ENCODE measurements at regions not wholly inside any gene's neighbourhood (a gene's known extent, or its start where the extent isn't known, plus 50 kb on each side); places are given as distances from the start of the nearest gene placed in this dataset.

DNA sequence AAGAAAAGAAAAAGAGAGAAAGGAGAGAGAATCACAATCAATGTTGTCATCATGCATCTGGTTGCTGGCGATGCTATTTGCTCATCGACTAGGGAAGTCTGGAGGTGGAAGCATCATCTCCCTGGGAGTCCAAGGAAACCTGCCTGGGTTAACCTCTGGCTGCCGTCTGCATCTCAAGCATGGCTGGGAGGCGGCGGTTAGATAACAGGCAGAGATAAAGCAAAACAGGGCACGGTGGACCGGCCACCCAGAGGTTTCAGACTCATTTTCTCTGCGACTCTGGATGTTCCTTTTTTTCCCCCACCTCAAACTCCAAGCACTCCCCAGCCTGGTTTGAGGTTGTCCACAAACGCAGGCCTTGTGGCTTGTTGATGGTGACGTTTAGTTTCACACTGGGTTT is 161.2 kb downstream of the ENGASE start:
- intact Hi-C loops (cut with DNase I) = no loop called here
- H3K4me1 ChIP-seq = no peaks in the 10 kb centered on the region
- H3K36me3 ChIP-seq (replicated peaks in 1 of 2; ENCODE audit: insufficient read depth in 1 of 2, low read depth in 2 of 2) = no peaks in the 10 kb centered on the region
- H3K27me3 ChIP-seq = no peaks in the 10 kb centered on the region
- no peak overlapping the region for H3K27ac ChIP-seq
- no peak for TF ChIP-seq POLR2A (IDR thresholded peaks at IDR 0.05)
- TF ChIP-seq, protein P1, sequence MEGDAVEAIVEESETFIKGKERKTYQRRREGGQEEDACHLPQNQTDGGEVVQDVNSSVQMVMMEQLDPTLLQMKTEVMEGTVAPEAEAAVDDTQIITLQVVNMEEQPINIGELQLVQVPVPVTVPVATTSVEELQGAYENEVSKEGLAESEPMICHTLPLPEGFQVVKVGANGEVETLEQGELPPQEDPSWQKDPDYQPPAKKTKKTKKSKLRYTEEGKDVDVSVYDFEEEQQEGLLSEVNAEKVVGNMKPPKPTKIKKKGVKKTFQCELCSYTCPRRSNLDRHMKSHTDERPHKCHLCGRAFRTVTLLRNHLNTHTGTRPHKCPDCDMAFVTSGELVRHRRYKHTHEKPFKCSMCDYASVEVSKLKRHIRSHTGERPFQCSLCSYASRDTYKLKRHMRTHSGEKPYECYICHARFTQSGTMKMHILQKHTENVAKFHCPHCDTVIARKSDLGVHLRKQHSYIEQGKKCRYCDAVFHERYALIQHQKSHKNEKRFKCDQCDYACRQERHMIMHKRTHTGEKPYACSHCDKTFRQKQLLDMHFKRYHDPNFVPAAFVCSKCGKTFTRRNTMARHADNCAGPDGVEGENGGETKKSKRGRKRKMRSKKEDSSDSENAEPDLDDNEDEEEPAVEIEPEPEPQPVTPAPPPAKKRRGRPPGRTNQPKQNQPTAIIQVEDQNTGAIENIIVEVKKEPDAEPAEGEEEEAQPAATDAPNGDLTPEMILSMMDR (IDR thresholded peaks at IDR 0.05) = no peak
- no peaks in the 10 kb centered on the region for H3K9me3 ChIP-seq
- WGBS, 2 donors = 31 to 46% methylated on average over 10 of the region's 10 CpGs
- no peak for DNase-seq
- ATAC-seq = no peak
- H3K4me3 ChIP-seq = no peak overlapping the region

DNA sequence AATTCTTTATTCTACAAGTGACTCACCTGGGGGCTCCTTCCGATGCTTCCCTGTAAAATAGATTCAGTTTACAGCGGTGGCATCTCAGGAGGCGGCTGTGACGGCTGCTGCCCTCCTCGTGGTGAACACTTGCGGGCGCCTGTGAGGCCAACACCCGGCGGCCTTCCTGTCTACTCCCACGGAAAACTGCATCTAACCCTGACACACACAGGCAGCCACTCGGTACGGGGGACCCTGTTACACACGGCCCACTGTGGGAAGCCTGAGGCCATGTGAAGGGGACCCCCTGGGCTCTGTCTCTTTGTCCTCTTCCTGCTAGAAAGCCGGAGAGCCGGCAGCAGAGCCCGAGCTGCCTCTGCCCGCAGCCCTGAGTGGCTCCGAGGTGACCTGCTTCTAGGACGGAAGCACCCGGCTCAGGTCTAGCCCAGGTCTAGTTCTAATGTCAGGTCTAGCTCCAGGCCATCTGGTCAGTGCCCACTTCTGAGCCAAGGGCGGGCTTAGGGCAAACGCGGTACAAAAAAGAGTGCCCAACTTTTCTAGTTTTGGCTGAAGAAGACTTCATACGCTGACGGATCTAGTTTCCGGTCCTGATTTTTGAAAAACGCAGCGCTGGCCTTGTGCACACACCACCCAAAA is 159.4 kb downstream of the ENGASE start:
- no peak overlapping the region for H3K27ac ChIP-seq
- no peaks in the 10 kb centered on the region for H3K36me3 ChIP-seq (replicated peaks in 1 of 2; ENCODE audit: insufficient read depth in 1 of 2, low read depth in 2 of 2)
- WGBS, 2 donors = 71 to 79% methylated on average over 20 to 26 of the region's 28 CpGs
- no peak for TF ChIP-seq POLR2A (IDR thresholded peaks at IDR 0.05)
- TF ChIP-seq, protein P1 (IDR thresholded peaks at IDR 0.05) = no peak
- DNase-seq (no peak), ATAC-seq (no peak)
- H3K9me3 ChIP-seq = no peaks in the 10 kb centered on the region
- no peak overlapping the region for H3K4me3 ChIP-seq
- intact Hi-C loops (cut with DNase I) = no loop called here
- H3K4me1 ChIP-seq = no peaks in the 10 kb centered on the region
- H3K27me3 ChIP-seq = no peaks in the 10 kb centered on the region

DNA sequence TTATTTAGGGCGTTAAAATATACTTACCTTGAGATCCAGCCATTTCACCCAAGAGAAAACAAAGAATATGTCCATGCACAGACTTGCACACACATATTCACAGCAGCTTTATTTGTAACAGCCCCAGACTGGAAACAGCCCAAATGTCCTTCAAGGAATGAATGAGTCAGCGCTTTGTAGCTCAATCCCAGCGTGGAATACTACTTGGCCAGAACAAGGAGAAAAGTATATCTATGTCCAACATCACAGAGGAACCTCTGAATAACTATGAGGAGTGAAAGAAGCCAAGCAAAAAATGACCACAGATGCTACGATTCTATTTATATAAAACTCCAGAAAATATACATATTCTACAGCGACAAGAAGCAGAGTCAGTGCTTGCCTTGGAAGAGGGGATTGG is 158.3 kb downstream of the ENGASE start:
- intact Hi-C loops (cut with DNase I) = no loop called here
- no peaks in the 10 kb centered on the region for H3K27me3 ChIP-seq
- no peak for ATAC-seq
- H3K27ac ChIP-seq = no peak overlapping the region
- no peak overlapping the region for H3K4me3 ChIP-seq
- WGBS, 2 donors = 75 to 77% methylated on average over 5 of the region's 5 CpGs
- no peaks in the 10 kb centered on the region for H3K4me1 ChIP-seq
- H3K36me3 ChIP-seq (replicated peaks in 1 of 2; ENCODE audit: insufficient read depth in 1 of 2, low read depth in 2 of 2) = no peaks in the 10 kb centered on the region
- no peak for TF ChIP-seq POLR2A (IDR thresholded peaks at IDR 0.05)
- TF ChIP-seq, protein P1 (IDR thresholded peaks at IDR 0.05) = no peak
- H3K9me3 ChIP-seq = no peaks in the 10 kb centered on the region
- no peak for DNase-seq

DNA sequence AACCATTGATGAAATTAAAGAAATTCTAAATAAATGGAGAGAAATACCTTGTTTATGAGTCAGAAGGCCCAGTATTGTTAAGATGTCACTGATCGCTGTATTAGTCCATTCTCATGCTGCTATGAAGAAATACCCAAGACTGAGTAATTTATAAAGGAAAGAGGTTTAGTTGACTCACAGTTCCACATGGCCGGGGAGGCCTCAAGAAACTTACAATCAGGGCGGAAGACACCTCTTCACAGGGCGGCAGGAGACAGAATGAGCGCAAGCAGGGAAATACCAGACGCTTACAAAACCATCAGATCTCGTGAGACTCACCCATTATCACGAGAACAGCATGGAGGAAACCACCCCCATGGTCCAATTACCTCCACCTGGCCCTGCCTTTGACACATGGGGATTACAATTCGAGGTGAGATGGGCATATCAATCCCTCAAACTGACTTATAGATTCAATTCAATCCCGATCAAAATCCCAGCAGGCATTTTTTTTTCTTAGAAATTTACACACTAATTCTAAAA is 157.2 kb downstream of the ENGASE start:
- ATAC-seq (no peak), DNase-seq (no peak)
- Histone ChIP-seq H3K9me3 (no peaks in the 10 kb centered on the region), H3K36me3 (replicated peaks in 1 of 2; ENCODE audit: insufficient read depth in 1 of 2, low read depth in 2 of 2) (no peaks in the 10 kb centered on the region), H3K4me1 (no peaks in the 10 kb centered on the region), H3K27ac (no peak overlapping the region), H3K4me3 (no peak overlapping the region), H3K27me3 (no peaks in the 10 kb centered on the region)
- TF ChIP-seq, protein P1 (IDR thresholded peaks at IDR 0.05) = no peak
- TF ChIP-seq POLR2A (IDR thresholded peaks at IDR 0.05) = no peak
- WGBS, 2 donors = 60 to 62% methylated on average over 10 of the region's 10 CpGs
- intact Hi-C loops (cut with DNase I) = no loop called here

DNA sequence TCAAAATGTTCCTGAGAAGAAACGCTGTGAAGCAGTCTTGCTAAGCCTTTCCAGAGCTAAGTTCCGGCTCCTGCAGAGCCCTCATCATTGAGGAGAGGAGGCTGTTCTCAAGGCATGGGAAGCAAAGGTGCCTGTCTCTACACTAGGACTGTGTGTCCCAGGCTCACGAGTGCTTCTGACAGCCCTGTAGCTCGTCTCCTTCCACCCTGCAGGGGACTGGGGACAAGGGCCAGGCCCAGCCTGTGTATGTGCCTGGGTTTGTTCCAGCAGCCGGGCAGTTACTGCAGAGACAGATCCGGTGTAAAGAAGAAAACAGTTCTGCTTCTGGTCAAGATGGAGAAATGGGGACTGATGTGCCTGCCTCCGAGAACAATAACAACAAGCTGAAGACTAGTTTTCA is 156.0 kb downstream of the ENGASE start:
- Histone ChIP-seq H3K4me3 (no peak overlapping the region), H3K9me3 (no peaks in the 10 kb centered on the region), H3K27ac (no peak overlapping the region), H3K36me3 (replicated peaks in 1 of 2; ENCODE audit: insufficient read depth in 1 of 2, low read depth in 2 of 2) (no peaks in the 10 kb centered on the region), H3K4me1 (no peaks in the 10 kb centered on the region), H3K27me3 (no peaks in the 10 kb centered on the region)
- TF ChIP-seq, protein P1 (IDR thresholded peaks at IDR 0.05) = no peak
- no peak for TF ChIP-seq POLR2A (IDR thresholded peaks at IDR 0.05)
- DNase-seq (no peak), ATAC-seq (no peak)
- intact Hi-C loops (cut with DNase I) = no loop called here
- whole genome bisulfite sequencing, 2 donors = 57% methylated on average over 7 of the region's 7 CpGs

Data from body of pancreas (tissue), 4 donors.